GM18868 (cell line): ENCODE measurements at regions not wholly inside any gene's neighbourhood (a gene's known extent, or its start where the extent isn't known, plus 50 kb on each side); places are given as distances from the start of the nearest gene placed in this dataset.

Source experiments
- ATAC-seq: cut with Tn5 transposase; IDR thresholded peaks from one replicate; pipeline ENCODE4 v1.9.1; 2021; ENCODE audit warnings: mild to moderate bottlenecking, moderate library complexity; ENCODE audit not compliant: unreplicated experiment

DNA sequence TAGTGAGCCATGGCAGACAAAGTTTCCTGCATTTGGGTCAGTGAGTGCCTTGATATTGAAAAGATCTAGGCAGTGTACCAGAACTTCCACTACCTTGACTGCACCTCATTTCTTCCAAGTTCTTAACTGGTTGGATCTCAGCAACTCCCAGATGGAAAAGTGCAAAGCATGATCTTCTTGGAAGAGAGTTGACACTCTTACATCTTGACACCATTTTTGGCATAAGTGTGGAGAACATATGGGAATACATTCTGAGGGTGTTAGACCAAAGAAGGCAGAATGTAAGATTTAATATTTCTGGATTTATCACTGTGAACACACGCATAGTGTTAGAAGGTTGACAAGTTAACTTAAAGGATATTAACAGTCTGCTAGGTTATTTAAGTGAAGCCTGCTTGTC lies 555.1 kb upstream of the CTNND2 start:
- ATAC-seq: no peak

DNA sequence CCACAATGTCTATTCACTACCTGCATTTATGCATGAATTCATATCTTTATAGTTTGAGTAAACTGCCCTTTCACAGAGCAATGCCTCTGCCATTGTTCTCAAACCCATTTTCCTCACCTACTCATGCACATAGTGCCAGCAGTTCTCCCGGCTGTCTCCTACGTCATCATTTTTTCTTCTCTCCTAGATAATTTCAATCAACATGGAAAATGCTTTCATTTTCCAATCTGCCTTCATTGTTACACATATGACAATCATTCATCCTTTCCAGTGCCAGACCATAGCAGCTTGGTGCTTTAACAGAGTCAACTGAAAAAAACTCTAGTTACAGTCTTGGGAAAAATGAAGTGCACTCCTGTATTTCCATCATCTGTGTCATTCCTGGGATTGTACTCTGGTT lies 514.8 kb upstream of the CTNND2 start:
- no peak for ATAC-seq

DNA sequence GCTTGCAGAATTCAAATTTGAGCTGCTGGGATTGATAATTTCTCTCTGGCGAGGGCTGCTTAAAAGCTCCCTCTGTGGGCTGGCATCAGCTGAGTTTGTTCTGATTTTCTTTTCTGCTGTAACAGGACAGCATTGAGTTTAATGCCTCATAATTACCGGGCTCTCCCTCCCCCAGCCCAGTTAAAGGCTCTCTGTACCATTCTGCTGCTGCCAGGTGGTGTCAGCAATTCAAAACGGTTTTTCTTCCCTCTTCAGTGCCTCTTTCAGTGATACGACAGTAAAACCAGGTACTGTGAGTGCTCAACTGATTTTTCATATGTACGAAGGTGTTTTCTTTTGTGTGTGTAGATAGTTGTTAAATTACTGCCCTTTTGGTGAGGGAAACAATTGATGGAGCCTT lies 509.3 kb upstream of the CTNND2 start:
- no peak for ATAC-seq

DNA sequence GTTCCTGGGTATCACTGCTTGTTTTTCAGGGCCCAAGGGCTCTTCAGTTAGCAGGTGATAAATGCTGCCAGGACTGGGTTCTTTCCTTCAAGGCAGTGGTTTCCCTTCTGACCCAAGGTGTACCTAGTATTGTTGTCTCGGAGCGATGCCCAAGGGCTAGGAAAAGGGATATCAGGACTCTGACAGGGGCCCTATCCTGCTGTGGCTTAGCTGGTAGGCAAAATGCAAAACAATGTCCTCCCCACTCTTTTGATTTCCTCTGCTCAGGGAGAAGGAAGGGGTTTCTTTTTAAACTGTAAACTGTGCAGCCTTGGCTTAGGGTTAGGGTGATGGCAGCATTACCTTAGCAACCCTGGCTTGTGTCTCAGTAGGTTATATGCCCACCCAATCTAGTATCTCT lies 508.8 kb upstream of the CTNND2 start:
- no peak for ATAC-seq

DNA sequence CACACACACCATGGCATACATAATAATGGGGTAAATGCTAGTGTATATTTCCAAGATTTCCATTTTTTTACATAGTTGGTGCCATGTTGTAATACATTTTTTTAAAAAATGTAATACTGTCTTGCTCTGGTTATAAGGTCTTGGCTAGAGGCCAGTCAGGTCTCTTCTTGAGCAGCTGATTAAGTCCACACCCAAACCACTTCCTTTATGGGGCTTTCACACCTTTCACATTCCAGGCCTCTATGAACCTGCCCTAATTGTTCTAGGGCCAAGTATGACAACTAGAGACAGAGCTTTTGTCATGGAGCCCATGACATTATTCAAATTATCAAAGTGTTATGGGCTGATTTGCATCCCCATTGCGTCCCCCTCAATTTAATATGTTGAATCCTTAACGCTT lies 495.6 kb upstream of the CTNND2 start:
- ATAC-seq: no peak

DNA sequence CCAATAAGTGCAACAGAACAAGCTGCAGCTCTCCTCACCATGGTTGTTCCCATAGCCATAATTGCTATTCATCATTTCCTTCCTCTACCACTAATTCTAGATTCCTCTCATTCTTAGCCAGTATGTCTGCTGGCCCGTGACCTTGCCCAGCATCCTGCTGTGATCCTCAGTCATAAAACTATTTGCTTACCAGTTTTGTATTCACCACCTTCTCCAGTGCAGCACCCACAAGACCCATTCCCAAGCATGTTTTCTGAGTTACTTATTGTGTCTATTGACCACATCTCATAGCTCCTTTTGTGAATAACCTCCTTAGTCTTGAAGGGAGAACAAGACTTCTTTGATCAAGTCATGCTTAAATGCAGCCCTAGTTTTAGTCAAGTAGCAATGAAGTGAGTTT lies 488.0 kb upstream of the CTNND2 start:
- ATAC-seq: no peak

DNA sequence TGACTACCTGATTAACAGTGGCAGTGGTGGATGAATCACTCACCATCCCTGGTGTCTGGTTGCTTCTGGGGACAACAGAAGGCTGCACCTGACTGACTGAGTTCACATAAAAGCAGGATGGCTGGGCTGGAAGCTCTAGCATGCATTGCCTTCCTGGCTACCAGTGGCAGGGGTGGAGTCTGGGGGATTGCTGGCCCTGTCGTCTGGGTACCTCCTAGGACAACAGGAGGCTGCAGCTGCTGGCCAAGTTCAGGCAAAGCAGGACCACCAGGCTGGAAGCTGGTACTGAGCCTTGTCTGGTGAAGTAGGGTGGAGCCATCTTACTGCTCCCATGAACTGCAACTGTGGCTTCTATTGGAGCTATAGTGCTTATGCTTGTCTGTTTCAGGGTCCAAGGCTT lies 480.8 kb upstream of the CTNND2 start:
- no peak for ATAC-seq

DNA sequence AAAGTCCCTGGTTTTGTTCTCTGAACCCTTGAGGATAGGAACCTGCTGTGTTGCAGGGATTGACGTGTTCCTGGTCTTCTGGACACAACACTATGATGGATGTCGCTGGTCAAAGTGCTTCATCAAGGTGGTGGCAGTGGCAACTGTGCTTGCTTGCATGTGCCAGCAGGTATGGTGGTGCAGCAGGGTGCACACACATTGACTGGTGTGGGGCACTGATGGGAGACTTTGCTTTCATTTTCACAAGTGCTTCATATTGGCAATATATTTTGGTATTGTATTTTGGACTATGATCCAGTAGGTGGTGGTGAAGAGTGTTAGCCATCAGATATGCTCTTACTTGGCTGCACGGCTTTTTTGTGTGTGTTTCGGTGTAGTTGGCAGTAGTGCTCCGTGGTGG lies 479.8 kb upstream of the CTNND2 start:
- ATAC-seq: no peak

DNA sequence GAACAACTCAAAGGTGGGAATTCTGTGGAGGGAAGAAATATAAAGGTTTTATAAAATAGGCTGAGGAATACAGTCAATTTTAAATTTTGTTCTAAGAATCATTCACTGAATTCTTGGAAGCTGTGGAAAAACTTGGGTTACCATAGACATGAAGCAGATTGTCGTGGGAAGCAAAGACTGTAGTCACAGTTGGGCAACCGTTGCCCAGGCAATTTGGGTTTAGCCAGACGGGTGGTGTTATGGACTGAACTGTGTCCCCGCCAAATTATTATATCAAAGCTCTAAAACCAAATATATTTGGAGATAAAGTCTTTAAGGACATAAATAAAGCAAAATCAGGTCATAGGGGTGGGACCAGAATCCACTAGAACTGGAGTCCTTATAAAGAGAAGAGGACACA lies 463.7 kb upstream of the CTNND2 start:
- ATAC-seq: no peak

DNA sequence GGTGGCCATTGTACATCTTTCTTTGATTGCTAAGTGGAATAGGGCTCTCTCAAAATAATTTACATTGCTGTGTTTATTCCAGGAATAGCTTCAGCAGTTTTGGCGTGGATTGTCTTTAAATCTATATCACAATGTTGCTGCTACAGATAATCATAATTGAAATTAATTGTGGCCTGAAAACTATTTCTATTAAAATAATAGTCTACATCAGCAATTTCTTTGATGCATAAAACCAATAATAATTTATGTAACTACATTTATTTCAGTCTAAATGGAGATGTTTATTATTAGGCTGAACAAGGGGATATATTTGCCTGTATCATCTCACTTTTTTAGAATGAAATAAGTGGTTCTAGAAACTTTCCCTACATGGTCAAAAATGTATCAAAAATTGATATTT lies 456.0 kb upstream of the CTNND2 start:
- no peak for ATAC-seq

DNA sequence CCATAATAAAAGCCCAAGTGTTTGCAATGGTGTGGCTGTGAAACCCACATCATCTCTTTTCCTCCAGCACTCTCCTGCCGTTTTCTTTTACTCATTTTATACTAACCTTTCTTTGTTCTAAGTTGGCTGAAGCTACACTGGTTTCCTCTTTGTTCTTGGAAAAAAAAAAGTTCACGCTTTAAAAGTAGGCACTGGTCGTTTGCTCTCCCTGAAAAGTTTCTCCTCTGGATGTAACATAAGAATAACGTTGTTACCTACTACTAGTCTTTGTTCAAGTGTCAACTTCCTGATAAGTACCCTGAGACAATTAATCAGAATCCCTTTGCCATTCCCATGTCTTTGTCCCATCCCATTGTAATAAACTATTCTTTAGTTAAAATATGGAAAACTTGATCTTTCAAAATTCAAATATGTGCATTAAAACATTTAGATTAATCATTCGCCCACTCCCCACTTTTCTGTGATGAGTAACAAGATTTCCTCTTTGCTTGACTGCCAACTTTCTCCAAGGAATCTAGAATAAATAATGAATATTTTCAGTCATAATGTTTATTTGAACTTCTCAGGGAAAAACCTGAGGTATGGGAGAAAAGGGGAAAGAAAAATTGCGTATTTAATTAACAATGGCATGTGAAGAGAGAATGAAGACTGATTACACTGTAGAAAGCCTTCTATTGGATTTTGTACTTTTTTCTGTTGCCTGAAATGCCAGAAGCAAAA lies 454.3 kb upstream of the CTNND2 start:
- no peak for ATAC-seq

DNA sequence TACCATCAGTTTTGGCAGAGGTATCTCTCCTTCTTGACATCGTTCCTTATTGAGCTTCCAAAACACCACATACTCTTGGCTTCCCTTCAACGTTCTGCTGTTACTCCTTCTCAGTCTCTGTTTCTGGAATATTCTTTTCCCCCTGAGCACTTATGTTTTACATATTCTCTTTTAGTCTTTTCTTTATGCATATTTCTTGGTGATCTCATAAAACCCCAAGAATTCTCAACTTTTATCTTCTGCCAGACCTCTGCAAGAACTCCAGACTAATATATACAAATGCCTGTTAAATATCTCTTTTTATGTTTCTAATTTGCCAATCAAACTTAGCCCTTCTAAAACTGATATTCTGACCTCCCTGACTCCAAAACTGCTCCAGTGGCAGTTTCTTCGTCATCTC lies 453.4 kb upstream of the CTNND2 start:
- ATAC-seq: no peak

DNA sequence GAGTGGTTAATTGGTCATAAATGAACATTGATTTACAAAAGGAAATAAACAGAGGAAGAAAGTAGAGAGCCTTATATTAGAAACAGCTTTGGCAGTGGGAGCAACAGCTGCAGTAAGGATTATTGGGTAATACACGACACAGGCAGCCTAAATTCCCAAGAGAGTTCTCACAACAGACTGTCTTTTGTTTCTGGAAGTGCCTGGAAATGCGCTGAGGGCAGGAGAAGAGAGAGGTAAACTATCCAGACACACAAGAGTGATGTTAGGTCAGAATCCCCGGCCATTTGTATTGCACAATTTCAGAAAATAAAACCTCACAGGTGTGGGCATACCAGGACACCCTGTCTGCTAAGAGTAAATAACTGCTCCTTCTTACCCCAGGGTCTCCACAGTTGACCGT lies 450.4 kb upstream of the CTNND2 start:
- ATAC-seq: no peak

DNA sequence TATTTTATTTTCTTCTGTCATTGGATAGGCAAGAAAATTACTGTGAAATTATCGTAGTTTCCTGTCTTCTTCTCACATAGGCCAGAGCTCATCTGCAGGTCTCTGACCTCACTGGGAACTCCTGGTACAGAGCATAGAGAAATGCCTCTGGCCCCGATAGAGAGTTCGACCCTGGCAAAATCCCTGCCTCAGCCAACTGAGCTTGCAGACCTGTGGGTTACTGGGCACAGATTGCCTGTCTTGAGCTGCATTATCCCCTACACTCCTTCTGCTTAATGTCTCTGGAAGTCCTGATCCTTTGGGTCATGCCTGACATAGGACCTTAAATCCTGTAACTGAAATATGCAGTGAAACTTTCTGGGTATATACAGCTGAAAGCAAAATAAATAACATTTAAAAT lies 439.3 kb upstream of the CTNND2 start:
- no peak for ATAC-seq

DNA sequence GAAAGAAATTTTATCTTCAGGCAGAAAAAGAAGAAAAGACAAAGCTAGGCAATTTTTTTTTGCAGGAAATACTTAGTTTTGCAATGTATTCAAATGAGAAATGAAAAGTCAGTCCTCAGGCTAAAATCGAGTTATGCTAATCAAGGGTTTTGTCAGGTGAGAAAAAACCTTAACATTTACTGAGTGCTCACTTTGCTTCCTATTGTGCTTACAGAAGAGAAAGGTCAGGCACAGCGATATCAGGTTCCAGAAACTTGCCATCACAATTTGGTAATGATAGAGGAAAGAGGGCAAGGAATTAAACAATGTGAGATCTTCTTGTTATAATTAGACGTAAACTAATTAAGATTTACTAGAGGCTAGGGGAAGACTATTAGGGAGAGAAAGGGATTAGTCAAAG lies 431.7 kb upstream of the CTNND2 start:
- ATAC-seq: no peak

DNA sequence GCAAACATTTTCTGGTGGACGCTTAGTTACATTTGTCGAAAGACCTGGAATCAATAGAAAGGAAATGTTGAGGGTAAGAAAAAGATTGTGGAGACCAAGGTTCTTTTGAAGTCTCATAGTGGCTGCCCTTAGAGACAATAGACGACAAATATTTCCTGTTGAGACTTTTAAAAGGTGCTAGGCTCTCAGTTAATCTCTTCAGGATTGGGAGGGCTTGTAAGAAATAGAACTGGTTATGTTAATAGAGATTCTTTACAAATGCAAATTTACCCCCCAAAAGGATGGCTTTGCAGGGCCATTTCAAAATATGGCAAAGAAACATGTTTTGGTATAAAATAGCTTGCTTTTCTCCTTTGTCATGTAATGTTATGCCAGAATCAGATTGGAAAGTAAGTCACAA lies 428.2 kb upstream of the CTNND2 start:
- no peak for ATAC-seq

DNA sequence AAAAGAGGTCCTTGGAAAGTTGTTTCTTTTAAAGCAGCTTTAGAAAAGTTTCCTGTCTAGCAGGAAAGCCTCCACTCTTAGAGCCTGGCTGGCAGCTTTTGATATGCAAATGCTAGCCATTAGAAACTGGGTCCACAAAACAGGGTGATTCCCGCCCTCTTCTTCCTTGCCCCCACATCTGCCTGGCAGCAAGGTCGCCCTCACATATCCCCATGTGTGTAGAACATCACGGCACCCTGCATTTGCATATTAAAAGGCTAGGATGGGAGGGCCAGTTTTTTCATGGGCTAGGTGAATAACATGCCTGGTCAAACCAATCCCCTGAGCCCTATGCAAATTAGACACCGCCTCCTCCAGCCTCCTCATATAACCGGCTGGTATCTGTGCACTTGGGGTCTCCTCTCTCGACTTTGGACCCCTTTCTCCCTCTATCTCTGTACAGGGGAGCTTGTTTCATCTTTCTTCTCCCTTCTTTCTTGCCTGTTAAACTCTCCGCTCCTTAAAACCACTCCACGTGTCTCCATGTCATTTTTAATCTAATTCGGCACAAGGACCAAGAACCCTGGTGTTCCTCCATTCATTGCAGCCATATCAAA lies 426.8 kb upstream of the CTNND2 start:
- no peak for ATAC-seq

DNA sequence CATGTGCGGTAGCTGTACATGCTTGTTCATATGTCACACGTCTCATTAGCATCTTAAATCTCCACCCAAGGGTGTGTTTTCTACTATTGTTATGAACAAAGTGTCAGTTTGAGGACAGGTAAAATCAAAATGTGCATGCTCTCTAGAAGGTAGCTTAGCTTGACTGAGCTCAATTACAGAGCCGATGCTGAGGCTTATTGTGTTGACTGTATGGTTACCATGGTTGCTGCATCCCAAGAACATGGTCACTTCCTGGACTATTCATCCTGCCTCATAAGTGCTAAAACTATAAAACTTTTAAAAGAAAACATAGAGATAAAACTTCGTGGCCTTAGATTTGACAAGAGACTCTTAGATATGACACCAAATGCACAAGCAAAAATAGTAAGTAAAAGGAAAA lies 426.1 kb upstream of the CTNND2 start:
- ATAC-seq: no peak

DNA sequence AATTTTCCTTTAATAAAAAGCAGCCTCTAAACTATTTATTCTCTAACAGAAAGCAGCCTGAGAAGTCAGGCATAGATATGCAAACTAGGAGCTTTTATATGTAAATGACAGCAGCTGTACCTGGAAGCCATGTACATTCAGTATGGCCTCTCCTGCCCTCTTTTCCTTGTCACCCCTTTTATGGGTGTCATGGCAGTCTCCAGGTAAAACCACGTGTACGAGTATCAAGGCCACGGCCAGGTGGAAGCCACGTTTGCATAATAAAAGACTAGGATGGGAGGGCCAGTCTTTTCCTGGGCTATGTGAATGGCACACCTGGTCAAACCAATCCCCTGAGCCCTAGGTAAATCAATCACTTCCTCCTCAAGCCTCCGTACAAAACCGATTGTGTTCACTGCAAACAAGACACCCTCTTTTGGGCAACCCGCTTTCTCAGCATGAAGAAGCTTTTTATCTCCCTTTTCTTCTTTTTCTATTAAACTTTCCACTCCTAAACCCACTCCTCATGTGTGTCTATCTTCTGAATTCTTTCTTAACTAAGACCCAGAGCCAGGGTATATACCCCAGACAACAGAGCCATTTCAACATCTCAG lies 419.5 kb upstream of the CTNND2 start:
- no peak for ATAC-seq

DNA sequence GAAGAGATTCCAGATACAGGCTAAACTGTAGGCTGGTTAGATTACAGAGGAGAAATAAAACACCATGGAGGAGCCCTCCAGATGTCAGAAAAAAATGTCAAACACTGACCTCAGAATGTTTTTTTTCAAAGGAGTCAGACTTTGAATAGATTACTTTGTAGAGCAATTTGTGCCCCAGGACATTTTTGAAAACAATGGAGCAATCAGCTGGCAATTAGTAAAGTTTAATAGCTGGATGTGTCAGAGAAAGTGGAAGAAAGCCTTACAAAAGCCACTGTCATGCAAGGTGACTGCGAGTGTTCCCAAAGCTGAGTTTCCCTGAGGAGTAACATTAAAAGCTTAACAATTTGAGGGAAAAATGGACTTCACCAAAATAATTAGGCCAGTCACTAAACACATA lies 417.8 kb upstream of the CTNND2 start:
- no peak for ATAC-seq

DNA sequence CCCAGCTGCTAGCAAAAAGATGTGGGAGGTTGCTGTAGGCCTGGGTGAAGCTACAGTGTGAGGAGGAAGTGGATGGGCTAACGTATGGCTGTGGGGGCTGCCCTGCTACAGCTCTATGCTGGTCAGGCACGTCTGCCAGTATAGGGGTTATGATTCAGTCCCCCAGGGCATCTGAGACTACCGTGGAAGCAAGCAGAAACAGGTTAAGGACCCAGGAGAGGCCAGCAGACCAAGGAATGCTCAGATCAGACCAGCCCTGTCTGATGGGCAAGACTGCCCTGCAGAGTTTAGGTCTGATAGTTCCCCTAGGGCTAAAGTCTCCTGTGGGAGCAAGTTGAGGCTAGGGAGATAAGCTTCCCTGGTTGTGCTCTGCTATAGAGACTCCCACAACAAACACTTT lies 416.1 kb upstream of the CTNND2 start:
- no peak for ATAC-seq

DNA sequence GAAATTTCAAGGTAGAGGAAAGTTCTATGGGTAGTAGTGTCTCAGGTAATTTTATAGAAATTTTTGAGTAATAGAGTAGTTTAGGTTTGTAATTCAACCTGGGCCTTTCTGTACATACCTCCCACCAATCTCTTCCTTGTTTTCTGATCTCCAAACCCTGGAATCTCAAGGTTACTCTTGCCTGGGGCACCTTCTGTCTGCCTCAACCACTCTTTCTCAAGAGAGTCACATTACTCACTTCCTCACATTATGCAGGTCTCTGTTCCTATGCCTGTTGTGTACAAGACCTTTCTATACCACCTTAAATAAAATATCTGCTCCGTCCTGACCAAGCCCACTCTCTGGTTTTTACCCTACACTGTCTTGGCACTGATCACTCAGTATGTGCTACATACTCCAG lies 412.6 kb upstream of the CTNND2 start:
- ATAC-seq: no peak

DNA sequence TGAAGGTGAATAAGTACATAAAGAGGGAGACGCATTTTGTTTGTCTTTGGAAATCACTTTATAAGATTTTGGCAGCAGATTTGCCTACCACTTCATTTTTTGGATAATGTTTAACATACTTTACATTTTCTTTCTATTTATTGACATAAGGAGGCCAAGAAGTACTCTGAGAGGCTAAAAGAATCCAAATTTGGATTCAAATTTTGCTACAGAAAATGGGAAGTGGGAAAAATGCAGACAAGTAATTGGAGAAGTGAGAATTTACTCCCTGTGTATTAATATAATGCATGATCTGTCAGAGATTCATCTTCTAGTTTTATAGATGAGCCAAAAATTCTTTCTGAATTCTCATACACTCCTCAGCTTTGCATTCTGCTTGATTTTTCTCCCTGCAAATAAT lies 411.2 kb upstream of the CTNND2 start:
- ATAC-seq: no peak
